Adrenal gland (tissue), 9 donors: ENCODE measurements at regions not wholly inside any gene's neighbourhood (a gene's known extent, or its start where the extent isn't known, plus 50 kb on each side); places are given as distances from the start of the nearest gene placed in this dataset.

Experiments used
- DNase-seq, 7 donors: peaks; one replicate each; pipeline ENCODE4 v3.0.0-alpha.2; 2019 to 2020
- H3K27ac ChIP-seq, 5 donors: fragments of 200-600 bp; sonication (generic) in 4 of 5; 1 replicate in 3 of 5; 2 replicates in 2 of 5; pipeline versions ENCODE4 v1.5.1 to v1.8.0; 2016 to 2020; ENCODE audit warnings: mild to moderate bottlenecking in 1 of 5
- H3K27me3 ChIP-seq: fragments of 200-600 bp; 2 replicates; pipeline ENCODE4 v1.8.0; 2021
- H3K36me3 ChIP-seq, 2 donors: fragments of 200-600 bp; replicated peaks in 1 of 2; 1 replicate in 1 of 2; 2 replicates in 1 of 2; pipeline versions ENCODE4 v1.5.1 to v1.8.0; 2018 to 2022
- H3K4me1 ChIP-seq, 2 donors: fragments of 200-600 bp; replicated peaks in 1 of 2; 1 replicate in 1 of 2; 2 replicates in 1 of 2; pipeline versions ENCODE4 v1.5.1 to v1.8.0; 2018 to 2021
- H3K4me3 ChIP-seq, 4 donors: fragments of 200-600 bp; sonication (generic) in 3 of 4; one replicate each; pipeline ENCODE4 v1.5.1; 2016 to 2018
- H3K9me3 ChIP-seq, 3 donors: fragments of 200-600 bp; sonication (generic) in 1 of 3; replicated peaks in 1 of 3; 1 replicate in 2 of 3; 2 replicates in 1 of 3; pipeline versions ENCODE4 v1.5.1 to v1.8.0; 2016 to 2021
- CTCF ChIP-seq, 6 experiments: fragments of 450-650 bp in 4 of 6; fragments of 200-600 bp in 2 of 6; sonication (generic) in 1 of 6; IDR thresholded peaks; 1 replicate in 5 of 6; 2 replicates in 1 of 6; pipeline versions ENCODE4 v1.5.1 to v1.8.0; 2016 to 2021; ENCODE audit warnings: antibody characterized with exemption in 6 of 6, mild to moderate bottlenecking in 2 of 6, moderate library complexity in 1 of 6
- POLR2A ChIP-seq, 2 donors: fragments of 450-650 bp; IDR thresholded peaks; one replicate each; pipeline ENCODE4 v1.6.1; 2017; ENCODE audit warnings: antibody characterized with exemption in 2 of 2, mild to moderate bottlenecking in 2 of 2, moderate library complexity in 1 of 2
- WGBS, 4 donors: extraction: QIAGEN DNeasy Blood & Tissue Kit in 2 of 4; methylation state at CpG; one replicate each; pipeline versions ENCODE4 v1.1.5 to v1.1.7; 2013 to 2017; 5-methylcytosine and 5-hydroxymethylcytosine counted together
- intact Hi-C, 2 donors: fragments of 100-400 bp; cut with DNase I; formaldehyde crosslinking; loops; one replicate each; pipeline versions ENCODE4 v1.14.1 to v1.15.0; 2022 to 2023
- donor health status: healthy with polysubstance abuse.
- donor health status: Bipolar disorder and iron deficiency.
- donor health status: DM: yes; HTN: yes; CAD: no.
- donor health status: DM: no; HTN: no; CAD: no.
- donor health status: DM: no; HTN: no; CAD: no.

GRCh38 chr3:174636451-174636850 lies 222.7 kb upstream of the NAALADL2 start:
- no peak for DNase-seq
- H3K27me3 ChIP-seq, result no peaks in the 10 kb centered on the region
- intact Hi-C loops, result no loop called here
- H3K4me3 ChIP-seq, result no peak overlapping the region
- H3K4me1 ChIP-seq, result no peaks in the 10 kb centered on the region
- TF ChIP-seq CTCF (IDR thresholded peaks at IDR 0.05), result no peak
- TF ChIP-seq POLR2A (IDR thresholded peaks at IDR 0.05), result no peak
- H3K9me3 ChIP-seq, result no peaks in the 10 kb centered on the region
- H3K36me3 ChIP-seq, result no peaks in the 10 kb centered on the region
- 60 to 82% (median 74%) methylated on average over 2 of the region's 2 CpGs for WGBS, 4 donors
- no peak overlapping the region for H3K27ac ChIP-seq

- no peaks in the 10 kb centered on the region for H3K9me3 ChIP-seq
- H3K4me3 ChIP-seq, result no peak overlapping the region
- no peaks in the 10 kb centered on the region for H3K4me1 ChIP-seq
- WGBS, 4 donors, result 79 to 91% (median 88%) methylated on average over 4 of the region's 4 CpGs
- DNase-seq, result no peak
- no peaks in the 10 kb centered on the region for H3K36me3 ChIP-seq
- TF ChIP-seq CTCF (IDR thresholded peaks at IDR 0.05) (no peak), POLR2A (IDR thresholded peaks at IDR 0.05) (no peak)
- H3K27me3 ChIP-seq, result no peaks in the 10 kb centered on the region
- intact Hi-C loops, result no loop called here
- H3K27ac ChIP-seq, result no peak overlapping the region
Measured at GRCh38 chr3:174639406-174639805, 219.7 kb upstream of the NAALADL2 start.

- DNase-seq, result no peak
- intact Hi-C loops, result no loop called here
- no peaks in the 10 kb centered on the region for H3K36me3 ChIP-seq
- H3K4me1 ChIP-seq, result no peaks in the 10 kb centered on the region
- H3K27ac ChIP-seq, result no peak overlapping the region
- 80 to 88% (median 83%) methylated on average over 3 of the region's 3 CpGs for WGBS, 4 donors
- no peaks in the 10 kb centered on the region for H3K27me3 ChIP-seq
- H3K9me3 ChIP-seq, result no peaks in the 10 kb centered on the region
- TF ChIP-seq CTCF (IDR thresholded peaks at IDR 0.05), result no peak
- TF ChIP-seq POLR2A (IDR thresholded peaks at IDR 0.05), result no peak
- no peak overlapping the region for H3K4me3 ChIP-seq
Measured at GRCh38 chr3:174639970-174640369, 219.2 kb upstream of the NAALADL2 start.

GRCh38 chr3:174640932-174641331 lies 218.2 kb upstream of the NAALADL2 start:
- no peak overlapping the region for H3K4me3 ChIP-seq
- no peaks in the 10 kb centered on the region for H3K27me3 ChIP-seq
- WGBS, 4 donors, result 91 to 98% (median 93%) methylated on average over 11 to 18 of the region's 18 CpGs
- TF ChIP-seq POLR2A (IDR thresholded peaks at IDR 0.05) (no peak), CTCF (IDR thresholded peaks at IDR 0.05) (no peak)
- intact Hi-C loops, result no loop called here
- no peak overlapping the region for H3K27ac ChIP-seq
- no peaks in the 10 kb centered on the region for H3K4me1 ChIP-seq
- H3K36me3 ChIP-seq, result no peaks in the 10 kb centered on the region
- no peak for DNase-seq
- no peaks in the 10 kb centered on the region for H3K9me3 ChIP-seq
